H1 (cell line): ENCODE measurements at regions not wholly inside any gene's neighbourhood (a gene's known extent, or its start where the extent isn't known, plus 50 kb on each side); places are given as distances from the start of the nearest gene placed in this dataset.

ENCODE experiments used
- CTCF ChIP-seq, 3 experiments: IDR thresholded peaks; 1 replicate in 2 of 3; 2 replicates in 1 of 3; pipeline versions ENCODE4 v1.5.1 to v1.6.1; 2011; ENCODE audit warnings: low read length in 3 of 3, mild to moderate bottlenecking in 3 of 3, inconsistent platforms in 2 of 3, low read depth in 1 of 3, moderate library complexity in 1 of 3; ENCODE audit not compliant: insufficient read depth in 1 of 3; ENCODE audit errors: control extremely low read depth in 1 of 3
- POLR2A ChIP-seq, 2 experiments: IDR thresholded peaks; 1 replicate in 1 of 2; 2 replicates in 1 of 2; pipeline ENCODE4 v1.6.1; 2011; ENCODE audit warnings: low read depth in 2 of 2, low read length in 2 of 2, mild to moderate bottlenecking in 2 of 2; ENCODE audit errors: control extremely low read depth in 1 of 2
- RNF2 ChIP-seq: fragments of 200-900, 300-1000 bp; sonication (generic); IDR thresholded peaks from 2 replicates; pipeline ENCODE4 v1.7.1; 2016; ENCODE audit warnings: borderline replicate concordance, low read depth, mild to moderate bottlenecking, antibody characterized with exemption, low read length; ENCODE audit not compliant: poor library complexity, severe bottlenecking; ENCODE audit errors: missing control alignments
- TAF1 ChIP-seq: IDR thresholded peaks from 2 replicates; pipeline ENCODE4 v1.6.1; 2011; ENCODE audit warnings: mild to moderate bottlenecking, low read depth, low read length
- YY1 ChIP-seq: IDR thresholded peaks from 2 replicates; pipeline ENCODE4 v1.6.1; 2011; ENCODE audit warnings: low read depth, mild to moderate bottlenecking, low read length

- TF ChIP-seq RNF2 (no peak), POLR2A (IDR thresholded peaks at IDR 0.05; ENCODE audit: control extremely low read depth in 1 of 2, low read depth in 2 of 2, low read length in 2 of 2) (no peak), TAF1 (no peak), CTCF (IDR thresholded peaks at IDR 0.05; ENCODE audit: control extremely low read depth in 1 of 3, insufficient read depth in 1 of 3, low read depth in 1 of 3, low read length in 3 of 3) (no peak), YY1 (no peak)
Measured at GRCh38 chr3:66158933-66159683, 61.7 kb upstream of the SLC25A26 start.
